ENCODE measurements at regions not wholly inside any gene's neighbourhood (a gene's known extent, or its start where the extent isn't known, plus 50 kb on each side); places are given as distances from the start of the nearest gene placed in this dataset.
"Not testable (repeated sequence)": the region's sequence is repeated elsewhere in the genome, so short reads cannot be mapped to it uniquely, and the experiment has no call there.

GRCh38 chr14:106764968-106765369 lies 1238.6 kb downstream of the TMEM121 start:
- peak in 3 of 7 experiments; percentile 17 to 44 (median 34) for TF ChIP-seq CTCF (IDR thresholded peaks at IDR 0.05)
- TF ChIP-seq POLR2A, POLR2AphosphoS5 (IDR thresholded peaks at IDR 0.05): not testable (repeated sequence)

Data from stomach (tissue), 4 donors.